ENCODE measurements at regions not wholly inside any gene's neighbourhood (a gene's known extent, or its start where the extent isn't known, plus 50 kb on each side); places are given as distances from the start of the nearest gene placed in this dataset.
"Not testable (repeated sequence)": the region's sequence is repeated elsewhere in the genome, so short reads cannot be mapped to it uniquely, and the experiment has no call there.

DNA sequence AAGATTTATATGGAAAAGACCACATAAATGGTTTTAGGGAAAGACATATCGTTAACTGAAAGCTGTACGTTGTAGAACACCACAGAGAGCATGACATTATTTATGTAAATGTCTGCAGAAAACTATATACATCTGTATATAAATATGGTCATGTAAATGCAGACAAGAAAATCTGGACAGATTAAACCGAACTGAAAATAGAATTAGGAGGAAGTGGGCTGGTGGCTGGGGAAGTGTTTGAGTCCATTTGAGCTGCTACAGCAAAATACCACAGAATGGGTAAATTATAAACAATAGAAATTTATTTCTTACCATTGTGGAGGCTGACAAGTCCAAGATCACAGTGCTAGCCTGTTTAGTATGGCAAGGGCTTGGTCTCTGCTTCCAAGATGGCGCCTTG lies 56.3 kb upstream of the USP6NL start:
- DNase-seq (ENCODE audit: low spot score): no peak

- DNase-seq (ENCODE audit: low spot score): no peak
These were observed 52.5 kb upstream of the USP6NL start for GRCh38 chr10:11663763-11664555.

- not testable (repeated sequence) for DNase-seq (ENCODE audit: low spot score)
These were observed 51.7 kb upstream of the USP6NL start for GRCh38 chr10:11663126-11663515.

DNA sequence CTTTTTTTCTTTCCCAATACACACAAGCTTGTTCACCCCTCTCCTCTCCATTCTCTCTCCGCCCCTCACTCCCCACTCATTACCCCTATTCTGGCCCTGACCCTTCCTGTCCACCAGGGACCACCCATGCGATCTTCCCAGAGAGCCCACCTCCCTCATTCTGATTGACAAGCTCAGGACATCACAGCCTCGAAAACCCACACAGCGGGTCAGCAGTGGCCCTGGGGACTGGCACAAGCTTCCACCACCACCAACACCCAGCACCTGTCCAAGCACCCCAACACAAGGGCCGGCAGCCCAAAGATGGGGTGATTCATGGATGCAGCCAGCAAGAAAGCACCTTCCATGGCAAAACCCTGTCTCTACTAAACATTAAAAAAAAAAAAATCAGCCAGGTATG lies 50.0 kb upstream of the USP6NL start:
- DNase-seq (ENCODE audit: low spot score): no peak
